DOHH2 (cell line): ENCODE measurements at regions not wholly inside any gene's neighbourhood (a gene's known extent, or its start where the extent isn't known, plus 50 kb on each side); places are given as distances from the start of the nearest gene placed in this dataset.
"Not testable (repeated sequence)": the region's sequence is repeated elsewhere in the genome, so short reads cannot be mapped to it uniquely, and the experiment has no call there.

Source experiments
- H3F3A ChIP-seq: fragments of 200-600 bp; sonication (generic), shearing (Covaris generic); 2 replicates; pipeline ENCODE4 v1.6.0; 2016; ENCODE audit warnings: antibody characterized with exemption, mild to moderate bottlenecking; ENCODE audit not compliant: control insufficient read depth, insufficient read depth
- H3K27ac ChIP-seq: fragments of 200-600 bp; sonication (generic); 2 replicates; pipeline ENCODE4 v1.5.1; 2014; ENCODE audit warnings: low read depth, mild to moderate bottlenecking, low read length, moderate library complexity
- H3K27me3 ChIP-seq: fragments of 200-600 bp; sonication (generic); 2 replicates; pipeline ENCODE4 v1.6.1; 2014; ENCODE audit warnings: mild to moderate bottlenecking, low read length, mixed read lengths; ENCODE audit not compliant: control insufficient read depth
- H3K36me3 ChIP-seq: fragments of 200-600 bp; sonication (generic); 2 replicates; pipeline ENCODE4 v1.6.1; 2014; ENCODE audit warnings: mild to moderate bottlenecking, low read length, moderate library complexity, mixed read lengths; ENCODE audit not compliant: control insufficient read depth
- H3K4me1 ChIP-seq: fragments of 200-600 bp; sonication (generic); 2 replicates; pipeline ENCODE4 v1.6.1; 2014; ENCODE audit warnings: mild to moderate bottlenecking, low read length, mixed read lengths; ENCODE audit not compliant: control insufficient read depth
- H3K4me2 ChIP-seq: fragments of 200-600 bp; sonication (generic); 2 replicates; pipeline ENCODE4 v1.6.0; 2014; ENCODE audit warnings: mild to moderate bottlenecking, low read length, moderate library complexity
- H3K4me3 ChIP-seq: fragments of 200-600 bp; sonication (generic); 2 replicates; pipeline ENCODE4 v1.5.1; 2014; ENCODE audit warnings: mild to moderate bottlenecking, low read length, mixed read lengths
- H3K79me2 ChIP-seq: fragments of 200-600 bp; sonication (generic); 2 replicates; pipeline ENCODE4 v1.6.1; 2014; ENCODE audit warnings: mild to moderate bottlenecking, low read length, mixed read lengths; ENCODE audit not compliant: control insufficient read depth
- H3K9me2 ChIP-seq: fragments of 200-600 bp; sonication (generic); replicated peaks from 2 replicates; pipeline ENCODE4 v1.6.1; 2014; ENCODE audit warnings: mild to moderate bottlenecking, low read length, mixed read lengths; ENCODE audit not compliant: control insufficient read depth
- H3K9me3 ChIP-seq: fragments of 200-600 bp; sonication (generic); 2 replicates; pipeline ENCODE4 v1.6.1; 2014; ENCODE audit warnings: antibody characterized with exemption, low read length, mixed read lengths; ENCODE audit not compliant: control insufficient read depth, insufficient read depth
- H4K20me1 ChIP-seq: fragments of 200-600 bp; sonication (generic); 2 replicates; pipeline ENCODE4 v1.6.0; 2014; ENCODE audit warnings: low read depth, mild to moderate bottlenecking, antibody characterized with exemption, low read length, moderate library complexity; ENCODE audit not compliant: control insufficient read depth, insufficient read depth
- CTCF ChIP-seq: fragments of 200-600 bp; sonication (generic); IDR thresholded peaks from one replicate; pipeline ENCODE4 v1.5.1; 2014; ENCODE audit warnings: antibody characterized with exemption, mild to moderate bottlenecking, low read depth, low read length; ENCODE audit not compliant: poor library complexity, severe bottlenecking
- EZH2phosphoT487 ChIP-seq: fragments of 200-600 bp; sonication (generic); IDR thresholded peaks from 2 replicates; pipeline ENCODE4 v1.6.1; 2017; ENCODE audit warnings: borderline replicate concordance, mild to moderate bottlenecking, antibody characterized with exemption, low read length, moderate library complexity, mixed read lengths

DNA sequence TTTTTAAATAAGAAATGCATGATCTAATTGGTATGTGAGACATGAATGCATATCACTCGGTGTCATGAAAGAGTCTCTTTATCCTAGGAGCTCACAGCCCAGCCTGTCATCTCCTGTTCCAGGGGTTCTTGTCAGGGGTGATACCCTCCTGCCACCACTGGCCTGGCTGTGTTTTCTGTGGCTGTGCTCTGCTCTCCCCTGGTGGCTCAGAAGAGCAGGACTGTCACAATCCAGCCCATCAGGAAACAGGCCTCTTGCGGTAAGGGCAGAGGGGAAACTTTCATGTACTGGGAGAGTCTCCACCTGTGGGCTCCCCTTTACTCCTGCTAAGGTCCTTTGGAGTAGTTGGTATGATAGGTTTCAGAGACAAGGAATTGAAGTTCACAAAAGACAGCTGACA, 240.2 kb upstream of the GLRA1 start:
- H3F3A ChIP-seq: no peaks in the 10 kb centered on the region
- no peak overlapping the region for H3K27ac ChIP-seq
- no peaks in the 10 kb centered on the region for H4K20me1 ChIP-seq
- no peaks in the 10 kb centered on the region for H3K79me2 ChIP-seq
- H3K4me2 ChIP-seq: no peak overlapping the region
- H3K9me2 ChIP-seq: no peaks in the 10 kb centered on the region
- H3K9me3 ChIP-seq: no peaks in the 10 kb centered on the region
- no peaks in the 10 kb centered on the region for H3K36me3 ChIP-seq
- TF ChIP-seq CTCF (no peak), EZH2phosphoT487 (no peak)
- no peak overlapping the region for H3K4me3 ChIP-seq
- no peaks in the 10 kb centered on the region for H3K27me3 ChIP-seq
- H3K4me1 ChIP-seq: no peaks in the 10 kb centered on the region

- not testable (repeated sequence) for H3K4me1 ChIP-seq, H3K4me2 ChIP-seq, H3K9me3 ChIP-seq, H3K27ac ChIP-seq, H3F3A ChIP-seq, H3K9me2 ChIP-seq, H3K4me3 ChIP-seq, H4K20me1 ChIP-seq, H3K27me3 ChIP-seq, H3K79me2 ChIP-seq, H3K36me3 ChIP-seq
These were observed 235.2 kb upstream of the GLRA1 start for GRCh38 chr5:152159894-152160293.

GRCh38 chr5:152154452-152154851, 229.8 kb upstream of the GLRA1 start:
- not testable (repeated sequence) for H3F3A ChIP-seq, H3K9me2 ChIP-seq, H4K20me1 ChIP-seq, H3K79me2 ChIP-seq, H3K4me2 ChIP-seq, H3K27me3 ChIP-seq, H3K4me1 ChIP-seq, H3K4me3 ChIP-seq, H3K9me3 ChIP-seq, H3K36me3 ChIP-seq, H3K27ac ChIP-seq

- no peaks in the 10 kb centered on the region; the same call in 1 of the 2 replicates for H3K27me3 ChIP-seq
- H3K4me2 ChIP-seq: no peak overlapping the region
- no peaks in the 10 kb centered on the region for H3K9me3 ChIP-seq
- no peaks in the 10 kb centered on the region for H3K79me2 ChIP-seq
- TF ChIP-seq EZH2phosphoT487 (no peak), CTCF (no peak)
- H3K4me3 ChIP-seq: no peak overlapping the region
- no peak overlapping the region for H3K27ac ChIP-seq
- H3K36me3 ChIP-seq: no peaks in the 10 kb centered on the region
- H3K4me1 ChIP-seq: no peaks in the 10 kb centered on the region
- H3K9me2 ChIP-seq: no peaks in the 10 kb centered on the region
- H4K20me1 ChIP-seq: no peaks in the 10 kb centered on the region
- no peaks in the 10 kb centered on the region for H3F3A ChIP-seq
These were observed 227.3 kb upstream of the GLRA1 start for GRCh38 chr5:152151940-152152339.
